AG10803 (cell line): ENCODE measurements at regions not wholly inside any gene's neighbourhood (a gene's known extent, or its start where the extent isn't known, plus 50 kb on each side); places are given as distances from the start of the nearest gene placed in this dataset.
A peak's percentile ranks its signal among the peaks of the same experiment; 100 is the strongest.

Source experiments
- DNase-seq: peaks from one replicate; pipeline ENCODE4 v3.0.0; 2010; ENCODE audit warnings: low read depth
- H3K4me3 ChIP-seq: 2 replicates; pipeline ENCODE4 v1.5.1; 2011; ENCODE audit warnings: mild to moderate bottlenecking, low read length, control low read depth
- CTCF ChIP-seq: conservative IDR thresholded peaks from 2 replicates; pipeline ENCODE4 v1.5.1; 2011; ENCODE audit warnings: mild to moderate bottlenecking, low read length, control low read depth, inconsistent platforms

- H3K4me3 ChIP-seq, result no peak overlapping the region
- no peak for TF ChIP-seq CTCF
- no peak for DNase-seq
These were observed 429.6 kb upstream of the DMAC1 start for GRCh38 chr9:8229226-8229625.

- no peak for TF ChIP-seq CTCF
These were observed 424.8 kb upstream of the DMAC1 start for GRCh38 chr9:8224381-8224801.

GRCh38 chr9:8223861-8224260 is 424.3 kb upstream of the DMAC1 start:
- no peak overlapping the region for H3K4me3 ChIP-seq
- no peak for TF ChIP-seq CTCF
- no peak for DNase-seq

More at GRCh38 chr9:8224381-8224801, 424.8 kb upstream of the DMAC1 start:
- DNase-seq, result peak; percentile 3
- H3K4me3 ChIP-seq, result no peak overlapping the region

GRCh38 chr9:8221462-8221861 is 421.9 kb upstream of the DMAC1 start:
- no peak overlapping the region for H3K4me3 ChIP-seq
- TF ChIP-seq CTCF, result no peak
- DNase-seq, result no peak

GRCh38 chr9:8208465-8208864 is 408.9 kb upstream of the DMAC1 start:
- TF ChIP-seq CTCF, result no peak
- no peak overlapping the region for H3K4me3 ChIP-seq
- no peak for DNase-seq

- TF ChIP-seq CTCF, result no peak
- no peak for DNase-seq
- H3K4me3 ChIP-seq, result no peak overlapping the region
These were observed 408.0 kb upstream of the DMAC1 start for GRCh38 chr9:8207596-8207995.

GRCh38 chr9:8206720-8207119 is 407.1 kb upstream of the DMAC1 start:
- no peak overlapping the region for H3K4me3 ChIP-seq
- DNase-seq, result no peak
- TF ChIP-seq CTCF, result no peak
